ENCODE measurements at regions not wholly inside any gene's neighbourhood (a gene's known extent, or its start where the extent isn't known, plus 50 kb on each side); places are given as distances from the start of the nearest gene placed in this dataset.

DNA sequence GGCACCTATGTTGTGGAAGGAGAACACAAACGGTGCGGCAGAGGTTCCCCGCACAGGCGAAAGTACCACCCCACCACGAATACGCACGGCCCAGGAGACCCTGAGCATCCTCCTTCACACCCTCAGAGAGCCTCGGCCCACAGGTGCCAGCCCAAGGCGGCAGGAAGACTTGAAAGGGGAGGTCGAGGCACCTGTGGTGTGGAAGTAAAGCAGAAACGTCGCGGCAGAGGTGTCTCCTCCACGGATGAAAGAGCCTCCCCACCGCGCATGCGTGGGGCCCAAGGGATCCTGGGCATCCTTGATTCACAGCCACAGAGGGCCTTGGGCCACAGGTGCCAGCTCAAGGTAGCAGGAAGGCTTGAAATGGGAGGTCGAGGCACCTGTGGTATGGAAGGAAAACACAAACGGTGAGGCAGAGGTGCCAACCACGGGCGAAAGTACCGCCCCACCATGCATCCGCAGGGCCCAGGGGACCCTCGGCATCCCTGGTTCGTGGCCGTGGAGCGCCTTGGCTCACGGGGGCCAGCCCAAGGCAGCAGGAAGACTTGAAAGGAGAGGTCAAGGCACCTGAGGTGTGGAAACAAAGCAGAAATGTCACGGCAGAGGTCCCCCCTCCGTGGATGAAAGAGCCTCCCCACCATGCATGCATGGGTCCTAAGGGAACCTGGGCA is 380.1 kb downstream of the ALG10 start:
- TF ChIP-seq, protein P1, sequence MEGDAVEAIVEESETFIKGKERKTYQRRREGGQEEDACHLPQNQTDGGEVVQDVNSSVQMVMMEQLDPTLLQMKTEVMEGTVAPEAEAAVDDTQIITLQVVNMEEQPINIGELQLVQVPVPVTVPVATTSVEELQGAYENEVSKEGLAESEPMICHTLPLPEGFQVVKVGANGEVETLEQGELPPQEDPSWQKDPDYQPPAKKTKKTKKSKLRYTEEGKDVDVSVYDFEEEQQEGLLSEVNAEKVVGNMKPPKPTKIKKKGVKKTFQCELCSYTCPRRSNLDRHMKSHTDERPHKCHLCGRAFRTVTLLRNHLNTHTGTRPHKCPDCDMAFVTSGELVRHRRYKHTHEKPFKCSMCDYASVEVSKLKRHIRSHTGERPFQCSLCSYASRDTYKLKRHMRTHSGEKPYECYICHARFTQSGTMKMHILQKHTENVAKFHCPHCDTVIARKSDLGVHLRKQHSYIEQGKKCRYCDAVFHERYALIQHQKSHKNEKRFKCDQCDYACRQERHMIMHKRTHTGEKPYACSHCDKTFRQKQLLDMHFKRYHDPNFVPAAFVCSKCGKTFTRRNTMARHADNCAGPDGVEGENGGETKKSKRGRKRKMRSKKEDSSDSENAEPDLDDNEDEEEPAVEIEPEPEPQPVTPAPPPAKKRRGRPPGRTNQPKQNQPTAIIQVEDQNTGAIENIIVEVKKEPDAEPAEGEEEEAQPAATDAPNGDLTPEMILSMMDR (conservative IDR thresholded peaks at IDR 0.05; ENCODE audit: control insufficient read depth, insufficient read depth, low read depth, low read length), result no peak
- DNase-seq (ENCODE audit: low read depth), result no peak
- no peak overlapping the region for H3K4me3 ChIP-seq (ENCODE audit: control insufficient read depth, low read depth, low read length)

DNA sequence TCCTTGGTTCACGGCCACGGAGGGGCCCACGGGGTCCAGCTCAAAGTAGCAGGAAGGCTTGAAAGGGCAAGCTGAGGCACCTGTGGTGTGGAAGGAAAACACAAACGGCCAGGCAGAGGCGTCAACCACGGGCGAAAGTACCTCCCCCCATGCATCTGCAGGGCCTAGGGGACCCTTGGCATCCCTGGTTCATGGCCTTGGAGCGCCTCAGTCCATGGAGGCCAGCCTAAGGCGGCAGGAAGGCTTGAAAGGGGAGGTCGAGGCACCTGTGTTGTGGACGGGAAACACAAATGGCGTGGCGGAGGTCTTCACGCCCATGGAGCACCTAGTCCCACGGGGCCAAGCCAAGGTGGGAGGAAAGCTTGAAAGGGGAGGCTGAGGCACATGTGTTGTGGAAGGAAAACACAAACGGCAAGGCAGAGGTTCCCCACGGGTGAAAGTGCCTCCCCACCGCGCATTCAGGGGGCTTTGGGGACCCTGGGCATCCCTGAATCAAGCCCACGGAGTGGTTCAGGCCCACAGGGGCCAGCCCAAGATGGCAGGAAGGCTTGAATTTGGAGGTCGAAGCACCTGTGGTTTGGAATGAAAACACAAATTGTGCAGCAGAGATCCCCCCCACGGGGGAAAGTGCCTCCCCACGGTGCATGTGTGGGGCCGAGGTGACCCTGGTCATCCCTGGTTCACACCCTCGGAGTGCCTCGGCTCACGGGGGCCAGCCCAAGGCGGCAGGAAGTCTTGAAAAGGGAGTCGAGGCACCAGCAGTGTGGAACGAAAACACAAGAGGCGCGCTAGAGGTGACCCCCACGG is 380.8 kb downstream of the ALG10 start:
- no peak for DNase-seq (ENCODE audit: low read depth)
- TF ChIP-seq, protein P1 (conservative IDR thresholded peaks at IDR 0.05; ENCODE audit: control insufficient read depth, insufficient read depth, low read depth, low read length), result no peak
- H3K4me3 ChIP-seq (ENCODE audit: control insufficient read depth, low read depth, low read length), result no peak overlapping the region

DNA sequence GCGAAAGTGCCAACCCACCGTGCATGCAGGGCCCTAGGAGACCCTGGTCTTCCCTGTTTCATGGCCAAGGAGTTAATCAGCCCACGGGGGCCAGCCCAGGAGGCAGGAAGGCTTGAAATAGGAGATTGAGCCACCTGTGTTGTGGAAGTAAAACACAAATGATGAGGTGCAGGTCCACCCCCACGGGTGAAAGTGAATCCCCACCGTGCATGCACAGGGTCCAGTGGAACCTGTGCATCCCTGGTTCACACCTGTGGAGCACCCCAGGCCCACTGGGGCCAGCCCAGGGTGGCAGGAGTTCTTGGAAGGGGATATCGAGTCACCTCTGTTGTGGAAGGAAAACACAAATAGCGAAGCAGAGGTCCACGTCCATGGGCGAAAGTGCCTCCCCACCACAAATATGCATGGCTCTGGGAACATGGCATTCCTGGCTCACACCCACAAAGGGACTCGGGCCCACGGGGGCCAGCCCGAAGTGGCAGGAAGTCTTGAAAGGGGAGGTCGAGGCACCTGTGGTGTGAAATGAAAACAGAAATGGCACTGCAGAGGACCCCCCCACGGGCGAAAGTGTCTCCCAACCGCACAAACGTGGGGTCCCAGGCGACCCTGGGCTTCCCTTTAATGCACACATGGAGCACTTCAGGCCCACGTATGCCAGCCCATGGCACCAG is 381.5 kb downstream of the ALG10 start:
- TF ChIP-seq, protein P1 (conservative IDR thresholded peaks at IDR 0.05; ENCODE audit: control insufficient read depth, insufficient read depth, low read depth, low read length), result no peak
- no peak for DNase-seq (ENCODE audit: low read depth)
- no peak overlapping the region for H3K4me3 ChIP-seq (ENCODE audit: control insufficient read depth, low read depth, low read length)

DNA sequence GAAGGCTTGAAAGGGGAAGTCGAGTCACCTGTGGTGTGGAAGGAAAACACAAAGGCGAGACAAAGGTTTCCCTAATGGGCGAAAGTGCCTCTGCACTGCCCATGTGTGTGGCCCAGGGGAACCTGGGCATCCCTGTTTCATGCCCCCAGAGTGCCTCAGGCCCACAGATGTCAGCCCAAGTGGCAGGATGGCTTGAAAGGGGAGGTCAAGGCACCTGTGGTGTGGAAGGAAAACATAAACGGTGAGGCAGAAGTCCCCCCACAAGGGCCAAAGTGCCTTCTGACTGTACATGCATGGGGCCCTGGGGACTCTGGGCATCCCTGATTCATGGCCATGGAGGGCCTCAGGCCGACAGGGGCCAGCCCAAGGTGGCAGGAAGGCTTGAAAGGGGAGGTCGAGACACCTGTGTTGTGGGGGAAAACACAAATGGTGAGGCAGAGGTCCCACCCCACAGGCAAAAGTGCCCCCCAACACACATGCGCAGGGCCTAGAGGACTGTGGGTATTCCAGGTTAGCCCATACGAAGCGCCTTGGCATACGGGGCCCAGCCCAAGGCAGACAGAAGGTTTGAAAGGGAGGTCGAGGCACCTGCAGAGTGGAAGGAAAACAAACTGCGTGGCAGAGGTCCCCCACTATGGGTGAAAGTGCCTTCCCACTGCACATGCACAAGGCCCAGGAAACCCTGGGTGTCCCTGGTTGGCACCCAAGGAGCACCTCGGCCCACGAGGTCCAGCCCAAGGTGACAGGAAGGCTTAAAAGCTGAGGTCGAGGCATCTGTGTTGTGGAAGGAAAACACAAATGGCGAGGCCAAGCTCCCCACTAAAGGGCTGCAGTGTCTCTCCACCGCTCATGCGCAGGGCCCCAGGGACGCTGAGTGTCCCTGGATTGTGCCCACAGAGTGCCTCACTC is 382.3 kb downstream of the ALG10 start:
- DNase-seq (ENCODE audit: low read depth), result no peak
- TF ChIP-seq, protein P1 (conservative IDR thresholded peaks at IDR 0.05; ENCODE audit: control insufficient read depth, insufficient read depth, low read depth, low read length), result no peak
- no peak overlapping the region for H3K4me3 ChIP-seq (ENCODE audit: control insufficient read depth, low read depth, low read length)

DNA sequence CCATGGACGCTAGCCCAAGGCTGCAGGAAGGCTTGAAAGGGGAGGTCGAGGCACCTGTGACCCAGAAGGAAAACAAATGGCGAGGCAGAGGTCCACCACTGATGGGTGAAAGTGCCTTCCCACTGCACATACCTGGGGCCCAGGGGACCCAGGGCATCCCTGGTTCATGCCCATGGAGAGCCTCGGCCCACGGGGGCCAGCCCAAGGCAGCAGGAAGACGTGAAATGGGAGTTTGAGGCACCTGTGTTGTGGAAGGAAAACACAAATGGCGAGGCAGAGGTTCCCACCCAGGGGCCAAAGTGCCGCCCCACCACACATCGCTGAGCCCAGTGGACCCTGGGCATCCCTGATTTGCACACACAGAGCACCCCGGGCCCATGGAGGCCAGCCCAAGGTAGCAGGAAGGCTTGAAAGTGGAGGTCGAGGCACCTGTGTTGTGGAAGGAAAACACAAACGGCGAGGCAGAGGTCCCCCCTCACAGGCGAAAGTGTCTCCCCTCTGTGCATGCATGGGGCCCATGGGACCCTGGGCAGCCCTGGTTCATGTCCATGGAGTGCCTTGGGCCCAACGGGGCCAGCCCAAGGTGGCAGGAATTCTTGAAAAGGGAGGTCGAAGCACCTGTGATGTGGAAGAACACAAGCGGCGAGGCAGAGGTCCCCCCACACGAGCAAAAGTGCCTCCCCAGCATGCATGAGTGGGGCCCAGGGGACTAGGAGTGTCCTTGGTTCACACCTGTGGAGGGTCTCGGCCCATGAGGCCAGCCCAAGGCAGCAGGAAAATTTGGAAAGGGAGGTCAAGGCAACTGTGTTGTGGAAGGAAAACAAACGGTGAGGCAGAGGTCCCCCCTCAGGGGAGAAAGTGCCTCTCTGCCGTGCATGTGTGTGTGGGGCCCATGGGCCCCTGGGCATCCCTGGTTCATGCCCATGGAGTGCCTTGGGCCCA is 383.3 kb downstream of the ALG10 start:
- no peak overlapping the region for H3K4me3 ChIP-seq (ENCODE audit: control insufficient read depth, low read depth, low read length)
- no peak for DNase-seq (ENCODE audit: low read depth)
- TF ChIP-seq, protein P1 (conservative IDR thresholded peaks at IDR 0.05; ENCODE audit: control insufficient read depth, insufficient read depth, low read depth, low read length), result no peak

Data from fibroblast of mammary gland (primary cell).